DND-41 (cell line): ENCODE measurements at regions not wholly inside any gene's neighbourhood (a gene's known extent, or its start where the extent isn't known, plus 50 kb on each side); places are given as distances from the start of the nearest gene placed in this dataset.

Experiments used
- CTCF ChIP-seq: IDR thresholded peaks from 2 replicates; pipeline ENCODE4 v1.5.1; 2012; ENCODE audit warnings: borderline replicate concordance, low read length, moderate library complexity, mild to moderate bottlenecking; ENCODE audit not compliant: poor library complexity, severe bottlenecking; ENCODE audit errors: extremely low read depth
- EZH2 ChIP-seq: IDR thresholded peaks from 3 replicates; pipeline ENCODE4 v1.6.1; 2012; ENCODE audit warnings: borderline replicate concordance, low read depth, mild to moderate bottlenecking, moderate library complexity, low read length, inconsistent platforms; ENCODE audit not compliant: severe bottlenecking

DNA sequence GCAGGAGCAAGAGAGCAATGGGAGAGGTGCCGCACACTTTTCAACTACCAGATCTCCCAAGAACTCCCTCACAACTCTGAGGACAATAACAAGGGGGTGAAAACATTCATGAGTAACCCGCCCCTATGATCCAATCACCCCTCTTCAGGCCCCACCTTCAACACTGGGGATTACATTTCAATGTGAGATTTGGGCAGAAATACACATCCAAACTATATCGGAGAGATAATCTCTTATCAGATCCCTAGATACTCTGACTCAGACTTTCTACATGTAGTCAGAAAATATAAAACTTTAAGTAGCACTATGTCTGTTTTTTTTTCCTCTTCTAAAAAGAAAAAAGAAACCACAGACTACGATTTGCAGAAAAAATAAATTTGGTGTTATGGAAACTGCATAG, 1595.9 kb upstream of the NUDT12 start:
- no peak for TF ChIP-seq CTCF
- TF ChIP-seq EZH2: no peak
